LHCN-M2 (cell line): ENCODE measurements at regions not wholly inside any gene's neighbourhood (a gene's known extent, or its start where the extent isn't known, plus 50 kb on each side); places are given as distances from the start of the nearest gene placed in this dataset.

Source experiments
- DNase-seq: peaks from one replicate; pipeline ENCODE4 v3.0.0-alpha.2; 2012; ENCODE audit warnings: low read depth

DNA sequence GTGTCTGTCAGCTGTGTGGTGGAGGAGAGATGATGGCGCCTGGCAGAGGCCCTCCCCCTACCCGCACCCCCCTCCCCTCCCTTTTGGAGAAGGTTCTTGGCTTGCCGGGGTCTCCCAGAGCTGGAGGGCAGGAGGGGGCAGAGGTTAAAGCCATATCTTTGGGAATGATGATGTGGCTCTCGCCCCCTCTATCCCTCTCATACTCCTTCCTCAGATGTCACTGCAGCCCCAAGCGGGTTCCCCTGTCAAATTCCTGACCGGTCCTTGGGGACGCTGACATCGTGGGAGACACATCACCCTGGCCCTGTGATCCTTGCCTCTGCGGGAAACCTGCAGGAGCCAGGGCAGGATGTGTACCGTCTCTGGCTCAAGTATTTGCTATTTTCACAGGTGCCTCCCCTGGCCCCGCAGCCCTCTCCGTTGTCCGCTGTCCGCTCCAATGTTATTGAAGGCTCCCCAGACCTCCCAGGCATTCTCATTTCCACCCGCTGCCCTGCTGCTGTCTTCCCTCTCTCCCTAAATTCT lies 109.5 kb downstream of the FOXD1 start:
- DNase-seq = no peak

DNA sequence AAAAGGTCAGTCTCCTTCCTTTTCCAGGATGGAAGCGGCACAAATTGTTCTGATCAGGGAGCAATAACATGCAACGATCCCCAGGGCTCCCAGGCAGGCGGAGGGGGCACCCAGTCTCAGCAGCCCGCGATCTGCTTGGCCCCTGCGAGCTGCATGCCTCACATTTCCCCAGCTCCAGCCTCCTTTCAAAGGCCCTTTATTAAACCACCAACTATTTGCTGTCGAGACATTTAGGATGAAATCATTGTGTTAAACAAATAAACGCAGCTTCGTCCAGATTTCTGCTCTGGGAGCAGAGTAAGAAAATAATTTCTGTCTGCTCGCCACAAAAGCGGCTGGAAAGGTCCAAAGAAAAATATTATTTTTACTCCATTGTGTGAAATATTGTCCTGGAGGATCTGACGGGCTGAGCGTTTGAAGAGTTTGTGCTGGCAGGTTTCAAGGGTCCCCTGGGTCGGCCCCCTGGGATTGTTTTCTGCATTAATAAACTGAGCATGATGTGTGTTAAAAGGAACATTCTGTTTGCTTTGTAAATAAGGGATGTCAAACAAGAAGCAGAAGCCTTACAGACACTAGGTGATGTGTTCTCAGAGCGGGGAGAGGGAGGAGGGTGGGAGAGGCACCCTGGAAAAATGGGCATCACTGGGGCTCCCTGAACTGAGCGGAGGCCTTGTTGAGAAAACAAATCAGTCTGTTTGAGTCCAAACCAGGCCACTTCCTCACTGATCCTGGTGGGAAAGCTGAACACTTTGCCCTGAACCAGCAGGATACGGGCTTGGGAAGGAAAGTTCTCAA lies 110.1 kb downstream of the FOXD1 start:
- DNase-seq = no peak

DNA sequence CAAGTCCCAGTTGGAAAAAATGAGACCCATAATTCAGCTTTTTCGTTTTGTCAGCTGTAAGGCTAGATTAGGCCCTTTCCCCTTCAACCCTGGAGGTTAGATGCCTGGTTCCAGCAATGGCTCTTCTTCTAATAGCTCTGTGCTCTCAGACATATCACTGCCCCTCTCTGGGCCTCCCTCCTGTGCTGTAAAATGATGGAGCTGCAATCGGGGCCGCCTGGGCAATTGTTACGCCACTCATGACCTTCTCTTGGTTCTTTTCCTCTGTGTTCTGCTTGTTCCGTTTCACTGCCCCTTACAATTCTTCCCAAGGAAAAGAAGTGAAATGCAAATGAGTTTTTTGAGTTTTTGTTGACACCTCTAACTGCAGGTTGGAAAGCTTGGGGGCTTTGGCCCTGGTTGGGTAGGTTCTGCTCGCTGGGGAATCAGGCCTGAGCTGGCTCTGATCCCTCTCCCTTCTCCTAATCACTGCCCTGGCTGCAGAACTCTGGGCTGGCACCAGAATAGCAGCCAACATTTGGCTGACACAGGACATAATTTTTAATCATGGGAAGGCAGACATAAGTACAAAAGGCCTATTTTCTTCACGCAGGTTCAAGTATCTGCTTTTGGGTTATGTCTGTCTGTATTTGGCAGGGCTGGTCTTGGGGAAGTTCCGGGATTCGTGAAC lies 110.9 kb downstream of the FOXD1 start:
- no peak for DNase-seq

DNA sequence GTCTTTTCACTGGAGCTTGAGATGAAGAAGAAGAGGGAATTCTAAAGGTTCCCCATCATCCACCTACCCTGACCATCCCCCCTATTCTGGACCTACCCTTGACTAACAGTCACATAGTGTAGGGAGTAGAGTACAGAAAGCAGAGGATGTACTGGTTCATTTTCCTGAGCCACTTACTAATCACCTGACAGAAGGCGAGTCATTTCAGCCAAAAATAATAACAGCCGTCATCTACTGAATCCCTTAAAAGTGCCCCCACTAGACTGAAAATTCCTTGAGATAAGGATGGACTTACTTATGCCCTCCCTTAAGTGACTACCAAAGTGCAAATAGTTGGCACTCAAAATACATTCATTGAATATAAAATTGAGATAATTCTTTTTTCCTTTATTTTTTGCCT lies 112.2 kb downstream of the FOXD1 start:
- peak; percentile 26 for DNase-seq

DNA sequence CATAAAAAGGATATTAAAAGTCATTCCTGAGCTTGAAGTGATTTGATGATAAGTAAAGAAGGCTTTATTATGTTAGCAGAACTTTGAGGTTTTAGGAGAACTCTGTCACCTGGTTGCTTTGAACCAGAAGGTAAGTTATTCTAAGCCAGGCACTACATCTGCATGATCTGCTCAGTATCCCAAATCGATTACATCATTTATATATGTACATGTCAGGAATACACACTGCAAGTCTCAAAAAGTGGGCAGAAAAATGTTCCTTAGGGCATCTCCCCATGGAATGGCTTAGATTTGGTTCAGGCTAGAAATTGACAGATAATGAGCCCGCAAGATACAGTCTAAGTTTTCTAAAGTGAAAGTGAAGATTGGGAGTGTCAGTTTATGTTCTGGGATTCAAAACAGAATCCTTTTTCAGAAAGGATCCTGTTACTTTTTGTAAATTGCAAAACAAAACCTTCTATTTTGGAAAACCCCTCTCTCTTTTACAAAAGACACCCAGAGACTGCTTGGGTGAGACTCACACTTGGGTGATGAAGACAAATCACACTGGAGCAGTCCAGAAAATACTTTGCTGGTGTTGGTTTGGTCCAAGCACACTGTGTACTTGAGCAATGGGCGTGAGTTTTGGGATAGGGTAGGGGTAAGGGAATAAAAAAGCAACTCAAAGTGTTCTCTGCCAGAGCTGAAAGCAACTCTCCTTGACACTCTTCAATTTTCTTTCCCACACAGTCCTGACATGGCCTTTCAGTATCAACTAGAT lies 114.5 kb downstream of the FOXD1 start:
- DNase-seq = no peak

DNA sequence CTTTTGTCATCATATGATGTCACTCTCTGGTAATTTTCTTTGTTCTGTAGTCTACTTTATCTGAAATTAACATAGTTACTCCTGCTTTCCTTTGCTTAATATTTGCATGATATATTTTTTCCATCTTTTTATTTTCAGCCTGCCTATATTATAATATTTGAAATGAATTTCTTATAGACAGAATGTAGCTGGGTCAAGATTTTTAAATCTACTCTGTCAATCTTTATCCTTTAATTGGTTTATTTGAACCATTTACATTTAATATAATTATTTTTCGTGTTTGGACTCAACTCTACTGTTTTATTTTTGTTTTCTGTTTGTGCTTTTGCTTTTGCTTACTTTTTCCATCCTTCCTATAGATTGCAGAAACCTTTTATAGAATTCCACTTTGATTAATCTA lies 118.0 kb downstream of the FOXD1 start:
- no peak for DNase-seq

DNA sequence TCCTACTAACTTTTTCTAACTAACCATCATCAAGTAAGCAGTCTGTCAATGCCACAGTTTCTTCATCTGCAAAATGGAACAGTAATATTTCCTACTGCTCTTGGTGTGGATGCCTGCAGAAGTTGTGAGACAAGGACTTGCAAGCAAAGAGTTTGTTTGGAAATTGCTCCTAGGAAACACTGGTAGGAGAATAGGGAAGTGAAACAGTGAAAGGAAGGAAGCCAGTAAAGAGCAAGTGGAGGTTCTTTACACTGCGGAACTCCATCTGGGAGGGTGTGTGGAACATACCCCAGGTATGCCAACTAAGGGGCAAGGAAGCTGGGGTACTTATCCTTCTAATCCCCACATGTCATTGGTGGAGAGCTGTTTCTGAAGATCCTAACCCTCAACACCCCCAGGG lies 119.9 kb downstream of the FOXD1 start:
- DNase-seq = no peak

DNA sequence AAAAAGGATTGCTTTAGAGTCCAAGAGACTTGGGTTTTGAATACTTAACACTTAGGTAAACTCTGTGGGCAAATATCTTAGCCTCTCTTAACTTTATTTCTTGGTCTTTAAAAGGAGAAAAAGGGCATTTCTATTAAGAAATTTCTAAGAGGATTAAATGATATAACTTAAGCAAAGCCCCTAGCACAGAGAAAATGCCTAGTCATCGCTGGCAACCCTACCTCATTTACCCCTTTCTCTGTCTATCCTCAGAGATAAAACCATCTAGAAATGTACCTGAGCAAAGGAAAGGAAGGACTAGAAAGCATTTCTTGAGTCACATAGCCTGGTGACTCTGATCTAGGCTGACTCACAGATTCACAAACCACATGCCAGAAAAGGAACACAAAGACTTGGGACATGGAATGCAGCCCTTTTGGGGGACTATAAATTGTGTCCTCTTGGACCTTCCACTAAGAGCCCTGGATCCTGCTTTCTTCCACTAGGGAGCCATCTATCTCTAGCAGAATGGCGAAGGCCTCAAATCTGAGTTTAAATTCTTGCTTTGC lies 120.6 kb downstream of the FOXD1 start:
- DNase-seq = peak; percentile 71

DNA sequence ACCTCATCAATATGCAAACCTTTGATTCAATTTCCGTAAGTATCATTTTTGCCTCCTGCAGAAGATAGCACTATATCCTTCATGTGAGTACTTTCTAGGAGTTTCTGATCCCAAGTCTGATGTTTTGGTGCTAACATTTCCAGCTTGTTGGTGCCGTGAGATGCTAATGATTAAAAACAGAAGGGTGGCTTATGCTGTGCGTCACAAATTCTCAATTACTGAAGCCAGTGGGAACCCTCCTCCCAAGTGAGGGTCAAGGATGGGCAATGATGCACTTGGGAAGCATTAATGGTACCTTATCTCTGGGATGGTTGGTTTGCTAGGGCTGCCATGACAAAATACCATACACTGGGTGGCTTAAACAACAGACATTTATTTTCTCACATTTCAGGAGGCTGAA lies 123.0 kb downstream of the FOXD1 start:
- no peak for DNase-seq

DNA sequence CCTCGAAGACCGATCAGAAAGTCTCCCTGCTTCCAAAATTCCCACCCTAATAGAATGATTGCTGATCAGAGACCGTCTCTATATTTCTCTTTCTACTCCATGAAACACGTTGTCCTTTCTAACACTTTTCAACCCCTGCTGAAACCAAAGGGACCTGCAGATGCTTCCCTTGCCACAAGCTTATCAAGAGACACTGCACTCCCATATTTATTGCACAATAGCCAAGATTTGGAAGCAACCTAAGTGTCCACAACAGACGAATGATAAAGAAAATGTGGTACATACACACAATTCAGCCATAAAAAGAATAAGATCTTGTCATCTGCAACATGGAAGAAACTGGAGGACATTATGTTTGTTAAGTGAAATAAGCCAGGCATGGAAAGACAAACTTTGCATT lies 125.1 kb downstream of the FOXD1 start:
- DNase-seq = no peak

DNA sequence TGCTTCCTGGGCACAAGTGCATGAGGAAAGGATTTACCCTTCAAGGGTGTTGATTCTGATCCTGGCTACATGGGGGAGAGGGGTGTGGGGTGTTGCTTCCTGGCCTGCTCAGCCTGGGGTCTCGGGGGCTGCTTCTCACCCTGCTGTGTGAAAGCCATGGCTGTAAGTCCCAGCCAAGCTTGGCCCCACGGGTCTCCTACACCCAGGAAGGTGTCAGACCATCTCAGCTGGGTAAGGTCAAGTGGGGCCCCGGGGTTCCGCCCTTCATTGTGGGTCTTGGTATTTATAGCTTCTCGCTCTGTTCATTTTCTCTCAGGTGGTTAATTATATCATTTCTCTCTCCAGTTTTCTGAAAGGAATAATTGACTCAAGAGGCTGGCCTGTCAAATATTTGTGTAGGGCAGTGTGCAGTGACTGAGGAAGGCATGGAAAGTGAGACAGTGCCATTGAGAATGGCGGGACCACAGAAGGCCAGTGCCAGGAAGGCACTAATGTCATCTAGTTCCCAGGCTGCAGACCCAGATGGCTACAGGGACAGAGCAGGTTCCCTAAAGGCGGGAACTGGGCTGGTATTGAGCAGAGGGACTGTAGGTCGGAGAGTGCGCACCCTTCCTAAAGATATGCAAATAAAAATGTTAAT lies 126.0 kb downstream of the FOXD1 start:
- DNase-seq = no peak

DNA sequence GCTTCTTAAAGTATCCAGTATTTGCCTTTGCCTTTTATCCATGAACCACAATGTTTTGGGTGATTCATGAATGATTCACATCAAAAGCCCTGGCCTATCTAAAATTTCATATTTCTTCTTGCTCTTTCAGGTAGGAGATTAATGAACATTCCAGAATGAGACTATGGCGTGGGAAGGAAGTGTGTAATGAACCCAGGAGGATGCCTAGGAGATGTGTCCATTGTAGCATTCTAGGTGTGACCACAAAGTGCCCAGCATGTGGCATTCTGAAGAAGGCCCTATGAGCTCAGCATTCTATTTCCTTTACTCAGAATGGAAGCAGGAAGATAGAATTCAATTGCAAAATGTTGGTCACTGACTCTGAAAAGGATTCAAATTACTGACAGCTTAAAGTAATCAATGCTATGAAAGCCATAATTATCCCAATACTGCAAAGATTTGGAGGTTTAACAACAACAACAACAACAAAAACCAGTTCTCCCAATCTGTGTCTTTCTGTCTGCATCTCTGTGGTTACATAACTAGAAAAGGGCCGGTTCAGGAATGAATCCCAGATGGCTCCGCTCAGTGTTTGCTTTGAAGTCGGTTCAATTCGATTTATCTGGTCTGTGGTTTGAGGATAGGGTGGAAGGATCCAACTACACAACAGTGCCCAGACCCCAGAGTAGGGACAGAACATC lies 126.7 kb downstream of the FOXD1 start:
- peak; percentile 95 for DNase-seq

DNA sequence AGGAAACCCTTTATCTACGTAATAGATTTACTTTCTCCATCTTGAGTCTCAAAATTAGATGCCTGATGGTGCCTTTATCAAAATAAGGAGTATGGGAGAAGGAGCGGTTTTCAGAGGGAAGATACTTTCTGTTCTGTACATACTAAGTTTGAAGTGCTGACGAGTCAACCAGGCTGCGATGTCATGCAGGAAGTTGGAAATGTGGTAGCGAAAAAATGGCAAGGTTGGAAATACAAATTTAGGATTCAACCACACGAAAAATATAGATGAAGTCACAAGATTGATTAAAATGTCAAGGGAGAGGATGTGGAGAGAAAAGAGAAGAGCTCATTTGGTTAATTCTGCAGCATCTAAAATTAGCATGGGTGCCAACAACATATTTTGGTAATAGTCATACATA lies 129.5 kb downstream of the FOXD1 start:
- DNase-seq = no peak

DNA sequence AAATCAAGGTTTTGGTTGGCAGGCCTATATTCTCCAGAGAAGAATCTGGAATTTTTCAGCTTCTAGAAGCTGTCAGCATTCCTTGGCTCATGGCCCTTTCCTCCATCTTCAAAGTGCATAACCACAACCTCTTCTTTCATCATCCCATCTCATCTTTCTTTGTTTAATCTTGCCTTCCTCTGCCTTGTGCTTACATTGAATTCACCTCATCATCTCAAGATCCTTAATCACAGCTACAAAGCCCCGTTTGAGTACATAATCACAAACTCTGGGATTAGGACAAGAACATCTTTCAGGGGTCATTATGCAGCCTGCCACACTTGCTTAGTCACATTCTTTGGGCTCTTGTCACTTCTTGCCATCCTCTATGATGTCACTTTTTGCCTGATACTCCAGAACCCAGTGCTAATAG lies 130.3 kb downstream of the FOXD1 start:
- no peak for DNase-seq

DNA sequence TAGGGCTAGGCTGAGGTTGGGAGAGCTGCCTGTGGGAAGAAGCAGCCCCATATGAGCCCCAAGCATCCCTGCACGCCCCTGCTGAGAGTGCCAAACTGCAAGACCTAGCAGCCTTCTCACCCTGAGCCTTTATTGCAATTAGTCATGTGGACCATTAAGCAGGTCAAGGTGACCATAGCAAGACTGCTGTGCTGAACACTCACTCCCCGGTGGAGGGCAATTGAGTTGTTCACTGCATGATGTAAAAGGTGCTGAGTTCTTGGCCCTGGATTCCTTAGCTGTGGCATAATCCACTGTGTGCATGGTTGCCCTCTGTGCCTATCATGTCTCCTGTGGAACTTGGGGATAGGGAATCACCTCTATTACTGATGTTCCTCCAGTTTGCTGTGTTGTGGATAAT lies 131.1 kb downstream of the FOXD1 start:
- no peak for DNase-seq

DNA sequence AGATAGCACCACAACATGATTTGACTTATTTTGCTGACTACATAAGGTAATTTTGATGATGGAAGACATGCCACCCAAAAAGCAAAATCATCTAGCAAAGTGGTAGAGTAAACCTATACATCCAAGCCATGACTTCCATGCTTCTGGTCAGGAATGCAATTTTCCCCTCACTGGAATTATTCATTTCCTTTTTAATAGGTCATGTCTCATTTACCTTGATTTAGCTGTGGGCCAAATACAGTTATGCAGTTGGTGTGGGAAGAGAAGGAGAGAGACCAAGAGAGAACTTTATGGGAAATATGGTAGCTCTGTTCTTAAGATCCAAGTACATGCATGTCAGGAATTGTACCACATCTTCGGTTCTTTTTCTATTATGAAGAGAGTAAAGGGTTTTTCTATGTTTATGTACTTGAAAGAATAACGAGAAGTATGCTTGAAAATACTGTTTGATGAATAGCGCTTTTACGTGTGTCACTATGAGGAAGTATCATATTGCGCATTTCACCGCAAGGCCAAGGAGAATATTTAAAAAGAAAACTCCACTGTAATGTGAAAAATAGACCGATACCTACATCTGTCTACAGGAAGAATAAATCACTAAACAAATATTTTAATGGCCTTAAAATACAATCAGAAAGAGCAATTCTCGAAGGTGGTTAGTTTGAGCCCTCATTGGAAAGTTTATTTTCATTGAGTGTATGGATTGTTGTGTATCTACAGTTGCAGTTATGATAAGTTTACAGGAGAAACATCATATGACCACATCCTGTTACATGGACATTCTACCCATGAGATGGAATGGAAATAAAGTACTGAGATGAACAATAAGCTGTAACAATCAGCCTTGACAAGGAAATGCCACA lies 134.0 kb downstream of the FOXD1 start:
- DNase-seq = no peak

DNA sequence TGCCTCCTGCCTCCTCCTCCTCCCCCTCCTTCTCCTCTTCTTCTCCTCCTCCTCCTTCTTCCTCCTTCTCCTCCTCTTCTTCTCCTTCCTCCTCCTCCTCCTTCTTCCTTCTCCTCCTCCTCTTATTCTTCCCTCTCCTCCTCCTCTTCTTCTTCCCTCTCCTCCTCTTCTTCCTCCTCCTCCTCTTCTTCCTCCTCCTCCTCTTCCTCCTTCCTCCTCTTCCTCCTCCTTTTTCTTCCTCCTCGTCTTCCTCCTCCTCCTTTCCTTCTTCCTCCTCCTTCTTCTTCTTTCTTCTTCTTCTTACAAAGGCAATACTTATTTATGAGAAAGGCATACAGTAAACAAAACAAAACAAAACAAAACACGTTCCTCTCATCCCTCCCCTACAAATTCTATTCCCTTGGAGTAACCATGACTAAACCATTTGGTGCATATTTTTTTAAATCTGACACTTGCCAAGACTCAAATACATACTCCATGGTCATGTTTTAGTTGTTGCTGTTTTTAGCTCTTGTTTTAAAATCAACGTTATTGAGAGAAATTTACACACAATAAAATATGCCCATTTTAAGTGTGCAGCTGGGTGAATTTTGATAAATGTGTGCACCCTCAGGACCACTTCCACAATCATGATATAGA lies 135.6 kb downstream of the FOXD1 start:
- no peak for DNase-seq

DNA sequence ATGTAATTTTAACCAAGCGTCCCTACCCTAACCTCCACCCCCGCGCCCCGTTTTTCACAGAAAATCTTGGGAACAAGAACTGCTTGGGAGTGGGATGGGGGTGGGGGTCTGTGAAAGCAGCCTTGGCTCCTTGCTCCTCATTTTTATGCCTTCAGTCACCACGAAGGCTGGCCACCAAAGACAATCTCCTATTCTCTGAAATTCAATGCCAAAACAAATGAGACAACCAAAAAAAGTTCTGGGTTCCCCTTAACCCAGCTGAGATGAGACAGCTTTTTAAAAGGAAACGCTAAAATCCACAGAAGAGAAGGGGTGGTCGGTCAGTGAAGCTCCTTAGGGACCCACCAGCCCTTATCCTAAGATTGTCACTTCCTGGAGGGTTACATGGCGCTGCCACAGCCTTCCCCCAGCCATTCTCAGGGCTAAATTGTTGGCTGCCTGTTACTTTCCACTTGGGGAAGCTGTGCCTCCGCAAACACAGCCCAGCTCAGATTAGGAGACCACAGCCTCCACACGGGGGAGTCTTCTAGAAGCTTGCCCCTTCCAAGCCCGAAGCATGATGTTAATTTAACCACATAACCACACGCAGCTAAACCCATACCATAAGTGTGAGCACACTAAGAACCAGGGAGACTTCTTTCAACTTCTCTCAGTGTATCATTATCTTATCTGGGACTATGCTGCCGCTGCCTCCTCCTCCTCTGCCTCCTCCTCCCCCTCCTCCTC lies 136.3 kb downstream of the FOXD1 start:
- peak; percentile 88 for DNase-seq
